Fibroblast of mammary gland (primary cell): ENCODE measurements at regions not wholly inside any gene's neighbourhood (a gene's known extent, or its start where the extent isn't known, plus 50 kb on each side); places are given as distances from the start of the nearest gene placed in this dataset.
A peak's percentile ranks its signal among the peaks of the same experiment; 100 is the strongest.

Experiments
- DNase-seq: peaks from one replicate; pipeline ENCODE4 v3.0.0-alpha.2; 2010; ENCODE audit warnings: low read depth
- H3K4me3 ChIP-seq: 2 replicates; pipeline ENCODE4 v1.5.1; 2011; ENCODE audit warnings: low read depth, mild to moderate bottlenecking, low read length, moderate library complexity; ENCODE audit not compliant: control insufficient read depth
- CTCF ChIP-seq: conservative IDR thresholded peaks from 2 replicates; pipeline ENCODE4 v1.5.1; 2011; ENCODE audit warnings: low read depth, low read length, inconsistent platforms; ENCODE audit not compliant: control insufficient read depth, insufficient read depth

DNA sequence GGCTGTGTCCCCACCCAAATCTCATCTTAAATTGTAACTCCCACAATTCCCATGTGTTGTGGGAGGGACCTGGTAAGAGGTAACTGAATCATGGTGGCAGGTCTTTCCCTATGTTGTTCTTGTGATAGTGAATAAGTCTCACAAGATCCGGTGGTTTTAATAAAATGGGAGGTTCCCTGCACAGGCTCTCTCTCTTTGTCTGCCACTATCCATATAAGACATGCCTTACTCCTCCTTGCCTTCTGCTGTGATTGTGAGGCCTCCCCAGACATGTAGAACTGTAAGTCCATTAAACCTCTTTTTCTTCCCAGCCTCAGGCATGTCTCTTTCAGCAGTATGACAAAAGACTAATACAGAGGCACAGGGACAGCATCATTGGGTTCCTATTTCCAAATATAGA, 381.2 kb downstream of the SFMBT2 start:
- no peak for DNase-seq
- H3K4me3 ChIP-seq, result no peak overlapping the region
- TF ChIP-seq CTCF, result no peak

GRCh38 chr10:7028809-7029166, 382.0 kb downstream of the SFMBT2 start:
- no peak for TF ChIP-seq CTCF
- no peak for DNase-seq
- H3K4me3 ChIP-seq, result no peak overlapping the region

GRCh38 chr10:7027913-7028808, 382.7 kb downstream of the SFMBT2 start:
- TF ChIP-seq CTCF, result no peak
- H3K4me3 ChIP-seq, result no peak overlapping the region
- DNase-seq, result peak; percentile 68

- DNase-seq, result no peak
- no peak for TF ChIP-seq CTCF
- no peak overlapping the region for H3K4me3 ChIP-seq
Measured at GRCh38 chr10:7027237-7027912, 383.5 kb downstream of the SFMBT2 start.

GRCh38 chr10:7026818-7027217, 384.0 kb downstream of the SFMBT2 start:
- no peak for DNase-seq
- TF ChIP-seq CTCF, result no peak
- H3K4me3 ChIP-seq, result no peak overlapping the region

DNA sequence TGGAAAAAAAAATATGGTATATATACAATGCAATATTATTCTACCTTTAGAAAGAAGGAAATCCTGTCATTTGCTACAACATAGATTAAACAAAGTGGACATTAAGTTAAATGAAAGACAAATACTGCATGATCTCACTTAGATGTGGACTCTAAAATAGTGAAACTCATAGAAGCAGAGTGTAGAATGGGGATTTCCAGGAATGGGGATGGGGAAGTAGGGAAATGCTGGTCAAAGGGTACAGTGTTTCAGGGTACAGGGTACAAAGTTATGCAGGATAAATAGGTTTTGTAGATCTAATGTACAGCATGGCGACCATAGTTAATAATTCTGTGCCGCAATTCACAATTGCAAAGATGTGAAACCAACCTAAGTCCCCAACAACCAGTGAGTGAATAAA, 385.5 kb downstream of the SFMBT2 start:
- TF ChIP-seq CTCF, result no peak
- H3K4me3 ChIP-seq, result no peak overlapping the region
- no peak for DNase-seq
